Middle frontal gyrus (tissue), 1 donor: ENCODE measurements at regions not wholly inside any gene's neighbourhood (a gene's known extent, or its start where the extent isn't known, plus 50 kb on each side); places are given as distances from the start of the nearest gene placed in this dataset.

Source experiments
- DNase-seq: peaks from one replicate; pipeline ENCODE4 v3.0.0-alpha.2; 2015; ENCODE audit warnings: low spot score; ENCODE audit errors: extremely low spot score

DNA sequence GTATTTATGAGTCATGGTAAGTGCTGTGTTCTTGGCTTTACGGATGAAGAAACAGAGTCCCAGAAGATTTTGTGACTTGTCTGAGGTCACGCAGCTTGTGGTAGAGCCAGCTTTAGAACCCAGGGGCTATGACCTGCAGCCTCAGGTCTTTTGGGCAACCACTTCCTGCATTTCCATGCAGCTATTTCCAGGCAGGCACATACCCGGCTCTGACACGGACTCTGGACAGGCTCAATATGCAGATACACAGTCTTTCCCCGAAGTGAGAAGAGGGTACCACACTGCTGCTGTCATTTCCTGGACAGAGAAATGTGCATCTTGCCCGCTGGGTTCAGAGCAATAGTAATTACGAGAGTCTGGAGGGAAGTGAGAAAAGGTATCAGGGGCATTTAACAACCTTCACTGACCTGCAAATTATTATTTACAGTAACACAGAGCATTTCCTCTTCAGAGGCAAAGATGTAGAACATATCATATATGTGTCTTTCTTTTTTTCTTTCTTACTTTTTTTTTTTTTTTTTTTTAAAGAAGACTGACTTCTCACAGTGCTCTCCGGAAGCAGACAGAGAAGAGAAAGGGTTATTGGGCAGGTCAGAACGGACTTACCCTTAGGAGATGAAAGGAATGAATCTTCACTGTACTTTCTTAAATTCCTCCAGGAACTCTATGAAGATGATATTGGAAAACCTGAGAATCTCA, 185.1 kb downstream of the CLIC5 start:
- no peak for DNase-seq

DNA sequence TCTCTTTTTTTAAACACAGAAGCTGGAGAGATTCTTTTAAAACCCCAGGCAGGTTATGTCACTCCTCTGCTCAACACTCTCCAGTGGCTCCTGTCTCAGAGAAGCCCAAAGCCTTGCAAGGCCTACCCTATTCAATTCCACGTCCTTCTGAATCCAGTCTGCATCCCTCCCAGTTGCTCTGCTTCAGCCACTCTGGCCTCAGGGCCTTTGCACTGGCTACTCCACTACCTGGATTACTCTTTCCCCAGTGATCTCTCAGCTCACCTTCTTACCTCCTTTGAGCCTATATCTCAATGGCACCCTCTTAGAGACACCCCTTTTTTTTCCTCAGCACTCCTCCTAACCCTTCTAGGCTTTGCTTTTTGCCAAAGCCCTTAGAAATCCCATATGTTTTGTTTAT, 185.8 kb downstream of the CLIC5 start:
- no peak for DNase-seq

DNA sequence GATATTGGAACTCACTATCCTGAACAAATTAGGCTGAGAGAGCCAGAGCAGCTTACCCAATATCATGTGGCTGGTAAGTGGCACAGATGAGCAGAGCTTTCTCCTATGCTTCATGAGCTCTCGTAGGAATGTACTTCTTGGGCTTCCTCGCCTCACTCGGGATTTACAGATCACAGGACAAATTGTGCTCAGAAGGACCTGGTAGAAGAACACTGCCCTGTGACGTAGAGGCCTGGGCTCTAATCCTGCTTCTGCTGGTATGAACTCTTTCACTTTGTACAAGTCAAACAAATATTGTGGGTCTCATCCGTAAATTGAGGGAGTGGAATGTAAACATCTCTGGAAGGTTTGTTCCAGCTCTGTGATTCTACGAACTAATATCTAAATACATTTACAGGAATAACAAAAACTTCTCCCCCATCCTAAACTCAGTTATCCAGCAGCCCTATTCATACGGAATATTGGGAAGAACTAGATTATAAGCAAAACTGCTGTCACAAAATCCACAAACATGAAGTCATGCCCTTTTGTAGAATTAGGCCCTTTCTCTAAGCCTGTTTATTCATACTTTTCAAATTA, 187.6 kb downstream of the CLIC5 start:
- DNase-seq: no peak

DNA sequence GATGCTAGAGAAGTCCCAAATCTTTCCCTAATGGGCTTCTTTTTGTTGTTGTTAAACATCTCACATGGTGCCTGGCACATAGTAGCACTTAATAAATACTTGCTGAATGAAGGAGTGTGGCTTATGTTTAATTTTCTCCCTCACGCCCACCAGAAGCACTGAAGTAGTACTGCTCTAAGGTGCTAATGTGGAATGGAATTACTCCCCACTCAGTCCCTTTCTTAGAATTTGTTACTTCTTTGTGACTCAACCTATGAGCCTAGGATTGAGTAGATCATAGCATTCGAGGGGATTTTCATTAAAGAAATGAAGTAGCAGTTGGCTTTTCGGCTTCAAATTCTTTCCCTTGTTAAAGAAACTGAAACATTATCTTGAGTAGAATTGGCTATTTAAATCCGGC, 192.8 kb downstream of the CLIC5 start:
- DNase-seq: no peak

DNA sequence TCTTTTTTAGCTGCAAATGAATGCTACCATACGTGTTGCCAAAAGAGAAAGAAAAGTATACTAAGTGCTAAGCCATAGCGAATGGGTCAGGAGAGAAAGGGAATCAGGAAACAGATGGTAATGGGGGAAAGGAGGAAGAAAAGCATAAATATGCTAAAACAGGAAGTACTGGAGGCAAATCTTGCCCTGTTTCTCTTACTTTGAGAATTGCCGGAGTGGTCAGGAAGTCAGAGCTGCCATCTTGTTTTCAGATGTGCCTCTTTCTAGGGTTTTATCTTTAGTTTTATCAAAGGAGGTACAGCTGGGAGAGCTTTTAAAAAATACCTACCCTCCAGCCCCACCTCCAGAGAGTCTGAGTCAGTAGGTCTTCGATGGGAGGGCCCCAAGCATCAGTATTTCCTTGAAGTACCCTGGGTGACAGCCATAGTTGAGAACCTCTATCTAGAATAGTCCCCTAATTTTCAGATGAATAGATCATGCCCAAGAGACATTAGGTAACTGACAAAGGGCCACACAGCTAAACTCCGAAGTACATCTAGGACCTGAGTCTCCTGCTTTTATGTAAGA, 193.3 kb downstream of the CLIC5 start:
- no peak for DNase-seq

DNA sequence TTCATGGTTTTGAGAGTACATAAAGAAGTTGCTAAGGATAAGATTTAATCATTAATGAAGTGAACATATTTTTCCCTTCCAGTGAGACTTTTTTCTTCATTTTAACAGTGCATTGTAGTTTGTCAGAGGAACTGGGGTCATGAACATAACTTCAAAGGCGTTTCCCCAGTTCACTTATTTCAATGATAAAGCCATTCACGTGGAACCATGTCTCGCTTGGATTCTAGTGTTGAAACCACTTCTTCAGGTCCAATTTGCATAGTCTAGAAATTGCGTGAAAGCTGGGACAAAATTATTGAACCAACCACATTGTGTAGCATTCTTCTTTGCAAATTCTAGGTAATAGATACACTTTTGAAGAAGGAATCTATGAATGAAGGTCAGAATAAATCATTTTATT, 197.0 kb downstream of the CLIC5 start:
- no peak for DNase-seq

DNA sequence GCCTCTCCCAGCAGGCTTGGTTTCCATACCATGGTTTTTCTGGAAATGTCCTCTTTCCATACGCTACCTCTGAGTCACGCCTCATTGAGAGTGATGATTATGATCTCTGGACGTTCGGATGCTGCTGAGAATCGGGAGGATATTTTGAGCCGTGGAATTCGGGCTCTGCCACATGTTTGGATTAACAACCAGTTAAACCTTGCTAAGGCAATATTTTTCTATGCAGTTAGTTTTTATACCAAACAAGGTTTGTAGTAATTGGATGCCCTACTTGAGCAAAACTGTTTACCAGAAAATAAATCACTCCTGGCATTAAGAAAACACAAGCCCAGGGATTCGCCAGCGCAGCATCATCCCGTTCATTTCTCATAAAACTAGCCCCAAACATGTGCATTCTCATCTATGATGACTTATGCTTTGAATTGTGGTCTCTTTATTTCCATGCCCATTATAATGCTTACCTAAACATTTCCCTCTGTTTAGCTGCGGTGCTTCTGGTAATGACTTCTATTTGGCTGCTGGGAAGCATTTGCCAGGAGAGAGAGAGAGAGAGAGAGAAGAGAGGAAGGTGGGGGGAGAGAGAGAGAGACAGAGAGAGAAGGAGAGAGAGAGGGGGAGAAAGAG, 198.9 kb downstream of the CLIC5 start:
- DNase-seq: no peak

DNA sequence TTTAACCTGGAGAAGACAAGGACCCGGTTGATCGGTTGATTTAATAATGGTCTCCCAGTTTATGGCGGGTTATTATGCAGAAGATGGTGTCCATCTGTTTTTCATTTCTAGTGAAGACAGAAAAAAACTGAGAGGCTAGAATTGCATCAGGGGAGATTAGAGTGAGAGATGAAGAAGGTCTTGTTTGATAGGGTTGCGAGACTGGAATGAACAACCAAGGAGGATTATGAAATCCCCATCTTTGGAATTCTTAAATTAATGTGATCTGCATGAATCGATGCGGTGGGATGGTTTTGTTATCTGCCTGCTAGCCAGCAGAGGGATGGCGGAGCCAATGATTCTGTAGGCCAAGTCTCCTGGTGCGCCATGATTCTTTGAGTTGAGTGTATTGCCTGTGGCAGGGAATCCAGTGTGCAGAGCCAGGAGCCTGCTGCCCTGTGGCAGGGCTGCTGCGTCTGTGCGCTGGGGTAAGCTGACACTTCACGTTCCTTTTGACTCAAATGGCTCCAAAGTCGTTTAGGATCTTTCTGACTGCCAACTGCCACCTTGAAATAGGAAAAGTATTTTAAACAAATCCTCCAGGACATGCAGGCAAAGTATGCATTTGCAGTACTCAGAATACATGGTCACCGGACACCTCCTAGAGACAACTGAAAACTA, 200.1 kb downstream of the CLIC5 start:
- DNase-seq: no peak

DNA sequence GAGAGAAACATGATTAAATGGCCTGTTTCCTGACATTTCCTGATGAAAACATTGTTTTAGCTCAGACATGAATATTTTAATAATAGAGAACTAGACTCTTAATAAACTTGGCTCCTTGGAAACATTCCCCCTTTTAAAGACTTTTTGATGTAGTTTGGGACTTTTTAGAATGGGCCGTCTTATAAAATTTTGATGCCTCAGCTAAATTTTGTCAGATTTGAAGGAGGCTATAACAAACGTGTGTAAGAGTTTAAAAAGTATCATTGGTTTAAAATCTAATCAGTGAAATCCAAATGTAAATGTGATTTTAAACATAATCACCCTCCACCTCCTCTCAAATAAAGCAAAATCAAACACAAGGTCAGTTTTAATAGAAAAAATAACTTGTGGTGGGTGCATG, 200.9 kb downstream of the CLIC5 start:
- DNase-seq: no peak

DNA sequence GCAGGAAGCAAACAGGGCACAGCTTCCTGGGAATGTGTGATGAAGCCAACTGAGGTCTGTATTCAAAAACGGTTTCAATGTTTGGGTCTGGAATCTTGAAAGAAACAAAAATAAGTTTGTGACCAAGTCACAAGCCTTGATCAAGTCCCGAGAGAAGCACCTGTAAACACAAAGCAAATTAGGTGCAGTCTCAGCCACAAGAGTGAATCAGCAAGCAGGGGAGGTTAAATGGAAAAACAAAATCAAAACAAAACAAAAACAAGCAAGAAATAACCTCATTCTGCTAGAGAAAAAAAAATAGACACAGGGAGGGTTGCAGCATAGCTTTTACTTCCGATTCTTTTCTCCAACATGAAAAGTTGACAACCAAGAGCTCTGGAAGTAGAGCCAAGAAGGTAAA, 201.7 kb downstream of the CLIC5 start:
- DNase-seq: no peak

DNA sequence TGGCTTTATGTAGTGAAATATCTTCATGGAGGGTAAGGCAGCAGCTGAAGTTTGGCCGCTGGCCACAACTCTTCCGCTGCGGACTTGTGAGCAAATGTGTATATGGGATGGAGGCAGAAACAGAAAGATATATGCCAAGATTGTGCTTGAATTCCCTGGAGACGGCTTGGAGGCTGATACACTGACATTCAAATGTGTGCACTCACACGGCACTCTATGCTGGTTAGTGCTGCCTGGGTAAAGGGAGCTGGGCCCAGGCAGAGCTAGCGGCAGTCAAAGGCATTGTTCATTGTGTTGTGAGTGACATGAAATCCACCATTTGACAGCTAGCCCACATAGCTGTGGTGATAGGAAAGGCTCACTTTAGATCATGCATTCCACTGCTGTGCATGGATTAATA, 202.7 kb downstream of the CLIC5 start:
- DNase-seq: no peak

DNA sequence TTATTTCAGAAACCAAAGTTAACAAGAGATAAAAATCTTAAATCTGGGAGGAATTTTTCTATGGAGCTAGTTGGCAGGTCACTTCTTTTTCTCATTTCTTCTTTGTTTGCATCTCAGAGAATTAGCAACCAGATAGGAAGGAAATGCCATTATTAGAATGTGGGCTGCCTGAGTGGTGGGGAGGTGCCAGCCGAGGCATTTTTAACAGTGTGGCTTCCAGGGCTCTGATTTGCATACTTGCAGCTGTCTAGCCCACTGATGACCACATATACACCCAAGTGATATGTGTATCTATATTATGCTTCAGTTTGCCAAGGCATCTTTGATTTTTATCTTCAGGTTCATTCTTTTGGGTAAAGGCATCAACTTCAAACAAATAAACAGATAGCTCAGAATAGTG, 206.7 kb downstream of the CLIC5 start:
- no peak for DNase-seq

DNA sequence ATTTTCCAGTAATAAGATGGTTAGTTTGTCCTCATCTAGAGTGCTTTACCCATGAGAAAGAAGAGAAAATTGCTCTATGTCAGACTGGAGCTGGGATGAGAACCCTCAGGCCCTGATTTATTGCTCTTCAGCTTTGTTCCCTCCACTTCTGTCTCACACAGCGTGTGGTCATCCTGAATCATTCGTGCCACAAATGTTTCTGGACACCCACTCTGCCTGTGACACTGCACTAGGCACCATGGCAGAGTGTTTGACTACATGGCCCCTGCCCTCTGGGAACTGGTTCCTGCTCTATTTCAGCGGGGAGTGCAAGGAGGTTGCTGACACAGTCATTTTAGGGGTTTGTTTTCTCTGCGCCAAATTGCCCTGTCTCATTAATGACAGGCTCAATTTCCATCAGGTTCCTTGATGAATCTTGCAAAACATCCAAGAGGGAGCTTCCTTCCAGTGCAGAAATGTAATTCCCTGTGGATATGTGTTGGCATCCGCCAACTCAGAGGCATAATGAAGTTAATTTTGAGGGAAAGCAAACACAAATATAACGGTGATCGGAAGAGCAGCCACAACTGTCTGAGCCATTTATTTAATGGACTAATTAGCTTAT, 207.5 kb downstream of the CLIC5 start:
- no peak for DNase-seq

DNA sequence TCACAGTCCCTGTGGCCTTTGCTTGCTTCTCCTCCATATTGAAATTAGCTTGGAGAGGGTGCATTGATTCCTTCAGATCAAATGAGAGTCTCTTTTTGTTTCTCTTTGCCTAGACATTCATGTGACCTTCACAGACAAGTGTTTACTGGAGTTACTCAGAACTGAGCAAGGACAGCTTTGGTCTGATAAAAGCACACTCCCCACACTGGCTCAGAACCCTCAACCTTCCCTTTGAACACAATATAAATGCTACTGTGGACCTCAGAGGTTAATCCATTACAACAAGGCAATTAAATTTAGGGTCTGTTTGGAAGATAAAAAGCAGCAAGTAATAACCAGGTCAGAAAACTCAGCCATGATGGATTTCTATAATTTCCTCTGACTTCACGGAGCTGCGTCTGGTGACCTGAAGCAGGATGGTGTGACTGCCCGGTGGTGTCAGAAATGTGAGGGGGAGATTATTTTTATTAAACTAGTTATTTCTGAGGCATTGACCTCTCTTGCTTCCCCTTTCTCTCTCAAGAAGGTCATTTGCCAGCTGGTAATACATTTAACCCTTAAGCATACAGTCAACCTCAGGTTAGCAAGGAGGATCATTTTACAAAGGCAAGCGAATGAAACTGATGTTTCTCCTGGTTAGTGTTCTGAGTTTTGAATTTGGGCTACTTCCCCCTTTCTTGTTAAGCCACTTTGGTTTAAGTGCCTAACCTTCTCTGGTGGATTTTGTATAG, 208.2 kb downstream of the CLIC5 start:
- DNase-seq: no peak

DNA sequence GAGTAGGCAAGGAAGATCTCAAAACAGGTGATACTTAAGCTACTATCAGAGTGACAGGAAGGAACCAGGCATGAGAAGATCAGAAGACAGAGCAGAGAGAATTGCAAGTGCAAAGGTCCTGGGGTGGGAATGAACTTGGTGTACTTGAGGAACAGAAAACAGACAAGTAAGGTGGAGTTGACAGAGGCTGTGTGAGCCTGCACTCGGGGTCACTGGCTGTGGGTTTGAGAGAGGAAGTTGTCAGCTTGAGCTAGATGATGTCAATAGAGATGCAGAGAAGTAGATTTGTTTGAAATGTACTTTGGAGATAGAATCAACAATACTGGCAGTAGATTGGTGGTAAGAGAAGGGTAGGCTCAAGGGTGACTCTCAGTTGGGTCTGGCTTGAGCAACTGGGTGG, 209.5 kb downstream of the CLIC5 start:
- DNase-seq: no peak

DNA sequence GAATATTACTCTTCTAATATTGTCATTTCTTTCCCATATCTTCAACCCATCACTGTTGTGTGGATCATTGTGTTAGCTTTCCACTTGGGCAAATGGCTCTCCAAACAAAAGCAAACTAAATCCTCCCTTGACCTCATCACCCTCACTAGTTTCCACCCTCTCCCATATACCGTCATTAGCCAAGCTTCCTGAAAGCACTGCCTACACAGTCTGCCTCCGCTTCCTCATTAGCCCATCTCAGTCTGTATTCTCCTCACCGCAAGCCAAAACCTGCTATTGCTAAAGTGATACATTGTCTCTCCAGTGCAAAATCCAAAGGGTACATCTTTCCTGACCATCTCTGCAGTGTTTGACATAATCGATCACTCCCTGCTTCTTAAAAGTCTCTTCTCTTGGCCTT, 212.6 kb downstream of the CLIC5 start:
- no peak for DNase-seq

DNA sequence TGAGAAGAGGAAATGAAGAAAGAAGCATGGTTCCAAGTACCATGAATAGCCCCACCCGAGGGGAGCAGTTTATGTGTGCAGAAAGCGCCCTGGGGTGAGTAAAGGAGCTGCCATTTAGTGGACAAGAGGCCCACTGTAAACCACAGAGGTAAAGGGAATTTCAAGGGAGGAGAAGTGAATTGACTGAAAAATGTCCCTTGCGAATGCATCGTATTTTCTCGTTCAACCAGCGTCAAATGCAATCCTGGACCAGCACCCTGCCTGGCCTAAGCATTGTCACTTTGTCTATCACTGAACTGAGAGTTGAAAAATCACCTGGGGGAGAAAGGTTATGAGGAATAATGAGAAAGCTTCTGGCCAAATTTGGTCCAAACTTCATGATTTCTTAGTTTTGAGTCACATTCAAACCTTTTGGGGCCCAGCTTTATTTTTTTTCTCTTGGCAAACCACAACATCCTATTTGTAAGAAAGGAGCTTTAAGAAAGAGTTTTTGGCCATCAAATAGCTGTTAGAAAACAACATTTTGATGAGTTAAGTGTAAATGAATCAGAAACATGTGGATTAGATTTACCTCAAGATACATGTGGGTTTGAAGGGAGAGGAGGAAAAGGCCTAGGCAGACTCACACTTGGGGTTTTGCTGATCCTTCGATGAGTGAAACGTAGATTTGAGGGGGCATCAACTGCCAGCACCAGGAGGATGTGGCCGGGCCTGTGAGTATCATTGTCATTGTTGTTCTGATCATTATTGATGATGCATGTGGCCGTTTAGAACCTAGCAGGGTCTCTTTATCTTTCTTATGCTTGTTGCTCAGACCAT, 214.0 kb downstream of the CLIC5 start:
- no peak for DNase-seq

DNA sequence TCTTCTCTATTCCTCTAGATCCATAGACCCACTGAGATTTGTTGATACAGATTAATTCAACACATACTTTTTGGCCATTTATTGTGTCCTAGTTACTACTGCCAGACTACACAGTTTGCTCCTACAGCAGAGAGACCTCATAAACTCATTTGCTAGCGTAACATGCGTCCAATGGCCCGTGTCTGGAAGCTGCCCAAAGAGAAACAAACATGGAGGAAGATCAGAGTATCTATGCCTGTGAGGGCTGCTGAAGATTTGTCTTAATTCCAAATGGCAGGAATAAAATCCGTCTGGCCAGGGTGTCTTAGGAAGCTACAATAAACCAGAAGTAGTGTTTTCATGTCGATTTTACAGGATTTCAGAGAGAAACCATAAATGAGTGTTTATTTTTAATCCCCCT, 214.7 kb downstream of the CLIC5 start:
- DNase-seq: no peak

DNA sequence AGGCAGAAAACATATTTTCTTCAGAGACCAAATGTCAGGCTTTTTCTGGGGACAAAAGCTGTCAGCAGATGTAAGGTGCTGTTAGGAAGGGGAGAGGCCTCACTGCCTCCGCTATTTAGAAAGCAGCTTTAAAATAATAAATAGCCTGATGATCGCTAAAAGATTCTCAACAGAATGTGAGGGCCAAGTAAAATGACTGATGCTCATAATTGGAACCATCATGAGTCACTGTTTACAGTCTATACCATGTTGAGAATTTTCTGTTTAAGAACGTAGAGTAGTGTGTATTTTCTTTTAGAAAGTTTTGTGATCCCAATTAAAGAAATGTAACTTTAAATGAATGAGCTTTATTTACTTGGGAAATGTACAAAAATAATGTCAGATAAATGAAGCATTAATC, 220.0 kb downstream of the CLIC5 start:
- no peak for DNase-seq

DNA sequence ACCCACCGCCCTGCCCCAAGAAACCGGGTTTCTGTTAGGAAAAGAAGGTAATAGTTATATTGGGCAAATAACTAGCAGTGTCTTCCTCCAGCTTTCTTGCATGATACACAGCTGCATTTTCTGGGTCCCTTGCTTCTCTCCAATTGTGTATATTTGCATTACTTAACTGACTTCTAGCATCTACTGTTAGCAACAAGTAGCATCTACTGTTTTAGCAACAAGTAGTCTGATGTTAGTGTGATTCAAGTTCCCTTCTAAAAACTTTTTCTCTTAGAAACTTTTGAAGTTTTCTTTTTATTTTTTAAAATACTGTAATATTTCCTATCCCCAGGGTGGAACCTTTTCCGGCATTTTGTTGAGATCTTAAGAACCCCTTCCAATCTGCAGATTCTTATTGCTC, 221.2 kb downstream of the CLIC5 start:
- no peak for DNase-seq
